DND-41 (cell line): ENCODE measurements at regions not wholly inside any gene's neighbourhood (a gene's known extent, or its start where the extent isn't known, plus 50 kb on each side); places are given as distances from the start of the nearest gene placed in this dataset.

Experiments
- ATAC-seq: fragments of 200-7000 bp; cut with Tn5 transposase; 3 replicates; pipeline ENCODE4 v1.9.1; 2021; ENCODE audit warnings: low read depth; ENCODE audit not compliant: insufficient read depth
- DNase-seq: peaks from one replicate; pipeline ENCODE4 v3.0.0-alpha.2; 2020
- H2AFZ ChIP-seq: 2 replicates; pipeline ENCODE4 v1.6.0; 2012; ENCODE audit warnings: low read depth, low read length
- H3K27ac ChIP-seq: 2 replicates; pipeline ENCODE4 v1.5.1; 2012; ENCODE audit warnings: low read length, inconsistent platforms
- H3K27me3 ChIP-seq: fragments of 200-600 bp; sonication (generic); 2 replicates; pipeline ENCODE4 v1.6.0; 2012; ENCODE audit warnings: low read length, mild to moderate bottlenecking, inconsistent platforms; ENCODE audit not compliant: insufficient read depth, poor library complexity
- H3K36me3 ChIP-seq: 2 replicates; pipeline ENCODE4 v1.5.1; 2012; ENCODE audit warnings: low read length, inconsistent platforms; ENCODE audit not compliant: insufficient read depth
- H3K4me1 ChIP-seq: 2 replicates; pipeline ENCODE4 v1.5.1; 2012; ENCODE audit warnings: mild to moderate bottlenecking, low read length; ENCODE audit not compliant: insufficient read depth
- H3K4me2 ChIP-seq: 2 replicates; pipeline ENCODE4 v1.6.0; 2012; ENCODE audit warnings: mild to moderate bottlenecking, moderate library complexity, low read length, inconsistent platforms; ENCODE audit not compliant: insufficient read depth
- H3K4me3 ChIP-seq, 2 experiments: fragments of 200-600 bp in 1 of 2; shearing (Covaris generic) in 1 of 2; 2 replicates each; pipeline ENCODE4 v1.5.1; 2012 to 2016; ENCODE audit warnings: inconsistent platforms in 2 of 2, low read length in 2 of 2, mild to moderate bottlenecking in 2 of 2, low read depth in 1 of 2, moderate library complexity in 1 of 2
- H3K79me2 ChIP-seq: 2 replicates; pipeline ENCODE4 v1.6.0; 2012; ENCODE audit warnings: low read length, inconsistent platforms; ENCODE audit not compliant: insufficient read depth
- H3K9ac ChIP-seq: 2 replicates; pipeline ENCODE4 v1.6.0; 2012; ENCODE audit warnings: low read depth, mild to moderate bottlenecking, inconsistent platforms, low read length, moderate library complexity
- H3K9me3 ChIP-seq: 2 replicates; pipeline ENCODE4 v1.5.1; 2012; ENCODE audit warnings: low read length, moderate library complexity, mild to moderate bottlenecking, inconsistent platforms; ENCODE audit not compliant: insufficient read depth, severe bottlenecking
- H4K20me1 ChIP-seq: 2 replicates; pipeline ENCODE4 v1.6.0; 2012; ENCODE audit warnings: low read length; ENCODE audit not compliant: insufficient read depth
- CTCF ChIP-seq: IDR thresholded peaks from 2 replicates; pipeline ENCODE4 v1.5.1; 2012; ENCODE audit warnings: borderline replicate concordance, low read length, moderate library complexity, mild to moderate bottlenecking; ENCODE audit not compliant: poor library complexity, severe bottlenecking; ENCODE audit errors: extremely low read depth
- EZH2 ChIP-seq: IDR thresholded peaks from 3 replicates; pipeline ENCODE4 v1.6.1; 2012; ENCODE audit warnings: borderline replicate concordance, low read depth, mild to moderate bottlenecking, moderate library complexity, low read length, inconsistent platforms; ENCODE audit not compliant: severe bottlenecking

DNA sequence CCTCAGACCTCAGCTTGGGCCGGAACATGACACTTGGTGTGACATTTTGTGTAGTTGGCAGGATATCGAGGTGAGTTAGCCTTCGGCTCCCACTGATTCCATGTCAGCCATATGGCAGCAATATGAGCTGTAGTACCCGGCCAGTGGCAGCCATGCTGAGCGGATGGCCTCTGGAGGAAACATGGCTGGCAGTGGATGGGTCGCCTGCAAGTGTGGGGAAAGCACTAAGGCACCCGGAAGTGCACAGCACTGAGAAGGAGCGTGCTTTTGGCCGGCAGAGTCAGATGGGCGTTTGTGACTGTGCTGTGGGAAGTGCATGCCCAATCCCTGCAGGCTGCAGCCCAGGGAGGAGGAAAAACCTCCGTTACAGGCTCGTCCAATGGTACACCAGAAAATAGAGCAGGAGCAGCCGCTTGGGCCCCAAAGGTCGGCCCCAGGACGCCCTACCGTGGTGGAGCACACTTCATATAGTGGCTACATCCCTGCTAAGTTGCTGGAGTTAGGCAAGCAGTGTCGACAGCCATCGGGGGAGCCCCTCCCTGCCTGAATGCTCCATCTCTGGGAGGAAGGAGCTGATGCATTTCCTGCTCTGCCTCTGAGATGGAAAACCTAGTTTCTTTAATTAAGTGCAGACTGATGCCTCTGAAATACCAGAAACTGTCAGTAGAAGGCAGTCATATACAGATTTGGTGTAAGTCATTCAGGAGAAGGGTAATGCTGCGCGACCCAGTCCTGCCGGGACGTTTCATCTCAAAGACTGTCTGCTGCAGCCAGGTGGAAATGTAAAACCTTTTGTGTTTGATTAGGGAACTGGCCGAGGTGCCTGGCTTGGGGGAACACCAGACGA, 2185.8 kb upstream of the ACO1 start:
- no peaks in the 10 kb centered on the region for H3K79me2 ChIP-seq
- no peak for TF ChIP-seq CTCF
- no peak for TF ChIP-seq EZH2
- no peak overlapping the region for H2AFZ ChIP-seq
- no peaks in the 10 kb centered on the region for H3K27me3 ChIP-seq
- peaks cover 7% of the 10 kb centered on the region for H3K9me3 ChIP-seq
- no peaks in the 10 kb centered on the region for H3K36me3 ChIP-seq
- no peak overlapping the region for H3K27ac ChIP-seq
- DNase-seq (no peak), ATAC-seq (no peak)
- H4K20me1 ChIP-seq: no peaks in the 10 kb centered on the region
- H3K4me3 ChIP-seq: no peak overlapping the region
- H3K4me2 ChIP-seq: no peak overlapping the region
- H3K9ac ChIP-seq: no peak overlapping the region
- no peaks in the 10 kb centered on the region for H3K4me1 ChIP-seq

- Histone ChIP-seq H3K79me2 (no peaks in the 10 kb centered on the region), H3K9me3 (peaks cover 7% of the 10 kb centered on the region), H4K20me1 (no peaks in the 10 kb centered on the region), H3K4me1 (no peaks in the 10 kb centered on the region), H3K9ac (no peak overlapping the region), H3K4me2 (no peak overlapping the region), H2AFZ (no peak overlapping the region), H3K36me3 (no peaks in the 10 kb centered on the region), H3K27ac (no peak overlapping the region), H3K4me3 (no peak overlapping the region), H3K27me3 (no peaks in the 10 kb centered on the region)
- ATAC-seq: no peak
- DNase-seq: no peak
- TF ChIP-seq EZH2 (no peak), CTCF (no peak)
Observed at GRCh38 chr9:30201024-30201423, 2183.4 kb upstream of the ACO1 start.

DNA sequence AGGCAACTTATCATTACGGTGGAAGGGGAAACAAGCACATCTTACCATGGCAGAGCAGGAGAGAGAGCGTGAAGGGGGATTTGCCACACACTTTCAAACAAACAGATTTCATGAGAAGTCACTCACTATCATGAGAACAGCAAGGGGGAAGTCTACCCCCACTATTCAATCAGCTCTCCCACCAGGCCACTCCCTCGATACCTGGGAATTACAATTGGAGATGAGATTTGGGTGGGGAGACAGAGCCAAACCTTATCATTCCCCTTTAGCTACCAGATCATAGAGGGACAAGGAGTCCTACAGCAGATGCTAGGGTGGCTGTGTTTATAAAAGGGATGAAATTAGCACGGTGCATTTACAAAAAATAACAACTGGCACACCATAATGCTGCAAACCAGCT, 2149.4 kb upstream of the ACO1 start:
- Histone ChIP-seq H2AFZ (no peak overlapping the region), H3K4me1 (no peaks in the 10 kb centered on the region), H3K9me3 (no peaks in the 10 kb centered on the region), H3K27ac (no peak overlapping the region), H3K36me3 (no peaks in the 10 kb centered on the region), H3K27me3 (no peaks in the 10 kb centered on the region), H3K4me2 (no peak overlapping the region), H3K4me3 (no peak overlapping the region), H3K79me2 (no peaks in the 10 kb centered on the region), H4K20me1 (no peaks in the 10 kb centered on the region), H3K9ac (no peak overlapping the region)
- TF ChIP-seq CTCF (no peak), EZH2 (no peak)
- ATAC-seq (no peak), DNase-seq (no peak)
